ENCODE measurements at regions not wholly inside any gene's neighbourhood (a gene's known extent, or its start where the extent isn't known, plus 50 kb on each side); places are given as distances from the start of the nearest gene placed in this dataset.

DNA sequence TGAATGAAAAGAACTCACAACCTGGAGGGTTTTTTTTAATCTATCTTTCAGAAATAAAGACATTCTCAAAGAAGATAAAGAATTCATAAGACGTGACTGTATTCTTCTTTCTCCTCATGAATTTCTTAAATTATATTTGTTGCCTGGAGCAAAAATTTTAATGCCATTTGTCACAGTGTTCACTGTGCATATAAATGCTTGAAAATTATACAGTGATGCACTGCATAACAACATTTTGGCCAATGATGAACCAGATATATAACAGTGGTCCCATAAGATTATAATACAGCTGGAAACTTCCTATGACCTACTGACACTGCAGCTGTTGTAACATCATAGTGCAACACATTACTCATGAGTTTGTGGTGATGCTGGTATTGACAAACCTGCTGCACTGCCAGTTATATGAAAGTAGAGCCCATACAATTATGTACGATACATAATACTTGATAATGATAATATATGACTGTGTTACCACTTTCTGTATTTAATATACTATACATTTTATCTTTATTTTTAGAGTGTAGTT is 67.3 kb downstream of the P2RY1 start:
- no peaks in the 10 kb centered on the region for H4K20me1 ChIP-seq (ENCODE audit: insufficient read depth, low read length)
- no peaks in the 10 kb centered on the region for H3K9me3 ChIP-seq (ENCODE audit: low read depth, low read length)
- H3K4me3 ChIP-seq (ENCODE audit: insufficient read depth, low read length) = no peak overlapping the region
- no peaks in the 10 kb centered on the region for H3K4me1 ChIP-seq (ENCODE audit: insufficient read depth, low read length)
- H3K27ac ChIP-seq (ENCODE audit: low read depth, low read length) = no peak overlapping the region
- H3K4me2 ChIP-seq (ENCODE audit: insufficient read depth, low read length) = no peak overlapping the region
- no peaks in the 10 kb centered on the region for H3K27me3 ChIP-seq (ENCODE audit: insufficient read depth, low read length)
- no peak for DNase-seq (ENCODE audit: insufficient read length, low spot score, missing footprints)
- no peaks in the 10 kb centered on the region for H3K79me2 ChIP-seq (ENCODE audit: insufficient read depth, low read length)
- H3K36me3 ChIP-seq (ENCODE audit: insufficient read depth, low read length) = no peaks in the 10 kb centered on the region
- TF ChIP-seq, protein P1, sequence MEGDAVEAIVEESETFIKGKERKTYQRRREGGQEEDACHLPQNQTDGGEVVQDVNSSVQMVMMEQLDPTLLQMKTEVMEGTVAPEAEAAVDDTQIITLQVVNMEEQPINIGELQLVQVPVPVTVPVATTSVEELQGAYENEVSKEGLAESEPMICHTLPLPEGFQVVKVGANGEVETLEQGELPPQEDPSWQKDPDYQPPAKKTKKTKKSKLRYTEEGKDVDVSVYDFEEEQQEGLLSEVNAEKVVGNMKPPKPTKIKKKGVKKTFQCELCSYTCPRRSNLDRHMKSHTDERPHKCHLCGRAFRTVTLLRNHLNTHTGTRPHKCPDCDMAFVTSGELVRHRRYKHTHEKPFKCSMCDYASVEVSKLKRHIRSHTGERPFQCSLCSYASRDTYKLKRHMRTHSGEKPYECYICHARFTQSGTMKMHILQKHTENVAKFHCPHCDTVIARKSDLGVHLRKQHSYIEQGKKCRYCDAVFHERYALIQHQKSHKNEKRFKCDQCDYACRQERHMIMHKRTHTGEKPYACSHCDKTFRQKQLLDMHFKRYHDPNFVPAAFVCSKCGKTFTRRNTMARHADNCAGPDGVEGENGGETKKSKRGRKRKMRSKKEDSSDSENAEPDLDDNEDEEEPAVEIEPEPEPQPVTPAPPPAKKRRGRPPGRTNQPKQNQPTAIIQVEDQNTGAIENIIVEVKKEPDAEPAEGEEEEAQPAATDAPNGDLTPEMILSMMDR (IDR thresholded peaks at IDR 0.05; ENCODE audit: extremely low read depth, low read depth, low read length) = no peak
- no peak overlapping the region for H2AFZ ChIP-seq (ENCODE audit: low read length)

- Histone ChIP-seq H3K36me3 (ENCODE audit: insufficient read depth, low read length) (no peaks in the 10 kb centered on the region), H3K27me3 (ENCODE audit: insufficient read depth, low read length) (no peaks in the 10 kb centered on the region), H3K4me1 (ENCODE audit: insufficient read depth, low read length) (peaks cover 2% of the 10 kb centered on the region), H3K79me2 (ENCODE audit: insufficient read depth, low read length) (no peaks in the 10 kb centered on the region), H3K9me3 (ENCODE audit: low read depth, low read length) (no peaks in the 10 kb centered on the region), H3K27ac (ENCODE audit: low read depth, low read length) (no peak overlapping the region), H3K4me3 (ENCODE audit: insufficient read depth, low read length) (no peak overlapping the region), H4K20me1 (ENCODE audit: insufficient read depth, low read length) (no peaks in the 10 kb centered on the region), H2AFZ (ENCODE audit: low read length) (no peak overlapping the region), H3K4me2 (ENCODE audit: insufficient read depth, low read length) (no peak overlapping the region)
- TF ChIP-seq, protein P1 (IDR thresholded peaks at IDR 0.05; ENCODE audit: extremely low read depth, low read depth, low read length) = no peak
- DNase-seq (ENCODE audit: insufficient read length, low spot score, missing footprints) = no peak
Measured at GRCh38 chr3:152905631-152906030, 70.7 kb downstream of the P2RY1 start.

DNA sequence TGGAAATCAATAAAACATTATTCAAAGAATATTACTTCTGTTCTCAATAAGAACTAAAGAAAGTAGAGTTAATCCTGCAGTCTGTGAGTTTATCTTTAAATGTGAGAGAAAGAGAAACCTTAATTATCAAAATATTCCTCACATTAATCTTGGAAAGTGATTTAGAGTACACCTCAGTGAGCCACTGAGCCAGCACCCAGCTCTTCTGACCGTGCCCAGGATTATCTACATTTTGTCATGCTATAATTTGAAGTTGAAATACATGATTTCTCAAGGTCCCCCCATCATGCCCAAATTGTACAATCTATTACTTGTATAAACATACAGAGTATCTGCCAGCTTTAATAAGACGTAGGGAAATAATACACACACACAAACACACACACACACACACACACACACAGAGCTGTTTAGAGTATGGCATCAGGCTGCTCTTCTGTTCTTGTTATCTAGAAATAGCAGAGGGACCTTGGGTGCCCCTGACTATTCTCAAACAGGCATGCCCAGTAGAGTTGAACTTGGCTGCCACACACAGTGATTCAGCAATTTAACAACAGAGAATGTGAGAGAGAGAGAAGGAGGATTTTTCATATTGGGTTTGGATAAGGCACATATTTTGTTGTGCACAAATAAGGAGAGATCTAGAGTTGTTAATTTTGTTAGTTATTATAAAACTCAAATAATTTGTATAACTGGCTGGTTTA is 74.4 kb downstream of the P2RY1 start:
- no peaks in the 10 kb centered on the region for H3K9me3 ChIP-seq (ENCODE audit: low read depth, low read length)
- H3K4me3 ChIP-seq (ENCODE audit: insufficient read depth, low read length) = no peak overlapping the region
- DNase-seq (ENCODE audit: insufficient read length, low spot score, missing footprints) = no peak
- no peaks in the 10 kb centered on the region for H3K36me3 ChIP-seq (ENCODE audit: insufficient read depth, low read length)
- no peaks in the 10 kb centered on the region for H3K27me3 ChIP-seq (ENCODE audit: insufficient read depth, low read length)
- peaks cover 2% of the 10 kb centered on the region for H3K4me1 ChIP-seq (ENCODE audit: insufficient read depth, low read length)
- no peak overlapping the region for H3K27ac ChIP-seq (ENCODE audit: low read depth, low read length)
- no peaks in the 10 kb centered on the region for H3K79me2 ChIP-seq (ENCODE audit: insufficient read depth, low read length)
- H4K20me1 ChIP-seq (ENCODE audit: insufficient read depth, low read length) = no peaks in the 10 kb centered on the region
- H2AFZ ChIP-seq (ENCODE audit: low read length) = no peak overlapping the region
- TF ChIP-seq, protein P1 (IDR thresholded peaks at IDR 0.05; ENCODE audit: extremely low read depth, low read depth, low read length) = no peak
- no peak overlapping the region for H3K4me2 ChIP-seq (ENCODE audit: insufficient read depth, low read length)

DNA sequence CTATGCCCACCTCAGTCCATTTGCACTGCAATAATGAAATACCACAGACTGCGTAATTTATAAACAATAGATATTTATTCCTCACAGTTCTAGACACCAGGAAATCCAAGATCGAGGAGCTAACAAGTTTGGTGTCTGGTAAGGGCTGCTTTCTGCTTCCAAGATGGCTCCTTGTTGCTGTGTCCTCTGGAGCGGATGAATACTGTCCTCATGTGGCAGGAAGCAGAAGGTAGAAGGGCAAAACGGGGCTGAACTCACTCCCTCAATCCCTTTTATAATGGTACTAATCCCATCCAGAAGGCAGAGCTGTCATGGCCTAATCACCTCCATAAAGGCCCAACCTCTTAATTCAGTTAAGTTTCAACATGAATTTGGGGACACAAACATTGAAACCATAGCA is 75.3 kb downstream of the P2RY1 start:
- Histone ChIP-seq H3K27ac (ENCODE audit: low read depth, low read length) (no peak overlapping the region), H3K79me2 (ENCODE audit: insufficient read depth, low read length) (no peaks in the 10 kb centered on the region), H3K4me3 (ENCODE audit: insufficient read depth, low read length) (no peak overlapping the region), H4K20me1 (ENCODE audit: insufficient read depth, low read length) (no peaks in the 10 kb centered on the region), H3K4me1 (ENCODE audit: insufficient read depth, low read length) (peaks cover 2% of the 10 kb centered on the region), H3K9me3 (ENCODE audit: low read depth, low read length) (no peaks in the 10 kb centered on the region), H3K4me2 (ENCODE audit: insufficient read depth, low read length) (no peak overlapping the region), H3K36me3 (ENCODE audit: insufficient read depth, low read length) (no peaks in the 10 kb centered on the region), H2AFZ (ENCODE audit: low read length) (peak overlapping the region; percentile 83), H3K27me3 (ENCODE audit: insufficient read depth, low read length) (no peaks in the 10 kb centered on the region)
- TF ChIP-seq, protein P1 (IDR thresholded peaks at IDR 0.05; ENCODE audit: extremely low read depth, low read depth, low read length) = no peak
- no peak for DNase-seq (ENCODE audit: insufficient read length, low spot score, missing footprints)
